ENCODE measurements at regions not wholly inside any gene's neighbourhood (a gene's known extent, or its start where the extent isn't known, plus 50 kb on each side); places are given as distances from the start of the nearest gene placed in this dataset.

GRCh38 chr1:119310301-119310700 is 58.3 kb upstream of the HAO2 start:
- DNase-seq = no peak

DNA sequence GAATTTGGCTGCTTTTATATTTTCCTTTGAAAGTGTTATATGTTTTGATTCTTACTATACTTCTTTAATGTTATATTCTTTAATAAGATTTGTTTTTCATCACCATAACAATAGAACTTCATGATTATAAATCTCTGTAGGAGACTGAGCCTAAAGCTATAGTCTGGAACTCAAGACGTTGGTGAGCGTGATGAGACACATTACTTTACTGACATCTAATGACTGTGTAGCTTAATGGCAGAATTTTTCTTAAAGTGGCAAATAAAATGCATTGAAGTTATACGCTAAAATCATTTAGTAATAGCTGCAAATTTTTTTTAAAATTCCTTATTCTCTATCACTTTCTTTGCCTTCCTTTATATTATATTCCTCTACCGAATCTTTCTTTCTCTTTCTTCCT is 56.1 kb upstream of the HAO2 start:
- no peak for DNase-seq

GRCh38 chr1:119314001-119314796 is 54.4 kb upstream of the HAO2 start:
- no peak for DNase-seq

DNA sequence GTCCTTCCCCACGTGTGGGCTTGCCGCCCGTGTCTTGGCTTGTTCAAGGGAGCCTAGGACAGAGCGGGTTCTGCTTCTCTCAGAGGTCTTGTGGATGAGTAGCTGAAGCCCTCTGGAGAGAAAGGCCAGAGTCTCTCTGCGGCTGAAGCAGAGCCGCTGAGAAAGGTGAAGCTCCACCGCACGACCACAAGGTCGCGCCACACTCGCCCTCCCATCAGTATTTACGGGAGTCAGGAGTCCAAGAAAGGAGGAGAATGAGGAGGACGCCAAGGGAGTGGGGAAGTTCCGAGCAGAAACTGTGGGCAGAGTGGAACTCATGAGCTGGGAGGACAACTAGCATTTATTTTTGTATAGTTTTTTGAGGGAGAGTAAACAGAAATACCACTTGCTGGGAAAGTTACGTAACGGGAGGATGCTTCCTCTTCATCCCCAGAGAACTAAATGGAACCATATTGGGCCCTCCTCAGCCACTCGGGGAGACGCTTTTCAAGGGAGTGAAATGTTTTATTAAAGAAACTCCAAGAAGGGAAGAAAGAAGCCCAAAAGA is 51.6 kb upstream of the HAO2 start:
- no peak for DNase-seq

- no peak for DNase-seq
These were observed 49.9 kb upstream of the HAO2 start for GRCh38 chr1:119318466-119319309.
